ENCODE measurements at regions not wholly inside any gene's neighbourhood (a gene's known extent, or its start where the extent isn't known, plus 50 kb on each side); places are given as distances from the start of the nearest gene placed in this dataset.

GRCh38 chr13:58827904-58828303 is 1196.4 kb downstream of the PCDH17 start:
- TF ChIP-seq CTCF (IDR thresholded peaks at IDR 0.05), result no peak
- TF ChIP-seq POLR2A (IDR thresholded peaks at IDR 0.05), result no peak
- Histone ChIP-seq H3K4me1 (no peaks in the 10 kb centered on the region), H3K4me3 (no peak overlapping the region), H3K27ac (no peak overlapping the region), H3K36me3 (no peaks in the 10 kb centered on the region), H3K9me3 (no peaks in the 10 kb centered on the region), H3K27me3 (no peaks in the 10 kb centered on the region)
- no peak for DNase-seq

DNA sequence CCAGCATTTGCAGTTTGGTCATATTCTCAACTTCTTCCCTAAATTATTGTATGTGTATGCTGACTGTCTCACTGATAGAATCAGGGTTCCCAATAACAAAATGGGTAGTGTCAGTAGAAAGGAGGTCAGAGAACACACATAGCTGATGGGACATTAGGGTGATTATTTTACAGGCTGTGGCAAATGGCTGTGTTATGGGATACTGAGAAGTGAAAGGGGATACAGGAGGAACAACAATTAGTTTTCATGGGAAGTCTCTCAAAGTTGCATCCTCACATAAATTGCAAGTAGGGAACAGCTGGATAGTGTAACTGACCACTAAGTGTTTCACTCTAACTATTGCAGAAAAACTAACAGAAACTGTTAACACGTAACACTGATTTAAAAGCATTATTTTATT is 1199.3 kb downstream of the PCDH17 start:
- Histone ChIP-seq H3K36me3 (no peaks in the 10 kb centered on the region), H3K9me3 (no peaks in the 10 kb centered on the region), H3K27ac (no peak overlapping the region), H3K4me3 (no peak overlapping the region), H3K27me3 (no peaks in the 10 kb centered on the region), H3K4me1 (no peaks in the 10 kb centered on the region)
- no peak for DNase-seq
- TF ChIP-seq POLR2A (IDR thresholded peaks at IDR 0.05) (no peak), CTCF (IDR thresholded peaks at IDR 0.05) (no peak)

- Histone ChIP-seq H3K27me3 (no peaks in the 10 kb centered on the region), H3K4me3 (no peak overlapping the region)
- TF ChIP-seq POLR2A (IDR thresholded peaks at IDR 0.05) (no peak), CTCF (IDR thresholded peaks at IDR 0.05) (no peak)
These were observed 1207.1 kb downstream of the PCDH17 start for GRCh38 chr13:58838615-58839014.

GRCh38 chr13:58843071-58843470 is 1211.5 kb downstream of the PCDH17 start:
- no peak for DNase-seq
- H3K27me3 ChIP-seq, result no peaks in the 10 kb centered on the region
- H3K36me3 ChIP-seq, result no peaks in the 10 kb centered on the region
- H3K4me1 ChIP-seq, result no peaks in the 10 kb centered on the region
- TF ChIP-seq CTCF (IDR thresholded peaks at IDR 0.05), result no peak
- TF ChIP-seq POLR2A (IDR thresholded peaks at IDR 0.05), result no peak
- H3K9me3 ChIP-seq, result peaks cover 0 to 4% (median 0%) of the 10 kb centered on the region in 4 donors
- H3K27ac ChIP-seq, result no peak overlapping the region
- H3K4me3 ChIP-seq, result no peak overlapping the region

More at GRCh38 chr13:58838615-58839014, 1207.1 kb downstream of the PCDH17 start:
- no peak for DNase-seq
- H3K4me1 ChIP-seq, result no peaks in the 10 kb centered on the region
- H3K36me3 ChIP-seq, result no peaks in the 10 kb centered on the region
- no peaks in the 10 kb centered on the region for H3K9me3 ChIP-seq
- H3K27ac ChIP-seq, result no peak overlapping the region

DNA sequence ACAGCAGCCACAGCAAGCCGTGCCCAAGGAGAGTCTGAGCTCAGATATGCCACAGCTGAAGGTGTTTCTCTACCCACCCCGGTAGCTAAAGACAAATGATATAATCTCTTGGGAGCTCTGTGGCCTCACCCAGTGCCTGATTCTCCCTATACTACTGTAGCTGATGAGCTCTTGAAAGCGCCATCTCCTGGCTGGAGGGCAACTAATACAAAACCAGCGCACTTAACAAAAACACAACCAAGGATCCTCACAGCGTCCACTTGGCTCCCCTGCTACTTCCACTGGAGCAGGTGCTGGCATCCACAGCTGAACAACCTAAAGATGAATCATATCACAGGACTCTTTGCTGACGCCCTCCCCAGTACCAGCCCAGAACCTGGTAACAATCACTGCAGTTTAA is 1212.0 kb downstream of the PCDH17 start:
- peaks cover 0 to 4% (median 0%) of the 10 kb centered on the region in 4 donors for H3K9me3 ChIP-seq
- TF ChIP-seq CTCF (IDR thresholded peaks at IDR 0.05), result no peak
- no peak for TF ChIP-seq POLR2A (IDR thresholded peaks at IDR 0.05)
- no peak for DNase-seq
- no peak overlapping the region for H3K27ac ChIP-seq
- H3K36me3 ChIP-seq, result no peaks in the 10 kb centered on the region
- H3K4me1 ChIP-seq, result no peaks in the 10 kb centered on the region
- no peak overlapping the region for H3K4me3 ChIP-seq
- H3K27me3 ChIP-seq, result no peaks in the 10 kb centered on the region

- DNase-seq, result no peak
- Histone ChIP-seq H3K9me3 (no peaks in the 10 kb centered on the region), H3K36me3 (no peaks in the 10 kb centered on the region), H3K4me1 (no peaks in the 10 kb centered on the region), H3K4me3 (no peak overlapping the region), H3K27me3 (no peaks in the 10 kb centered on the region), H3K27ac (no peak overlapping the region)
- TF ChIP-seq POLR2A (IDR thresholded peaks at IDR 0.05), result no peak
- TF ChIP-seq CTCF (IDR thresholded peaks at IDR 0.05), result no peak
These were observed 1218.6 kb downstream of the PCDH17 start for GRCh38 chr13:58850161-58850560.

Measured in Peyer's patch (tissue), 4 donors.